GM18499 (cell line): ENCODE measurements at regions not wholly inside any gene's neighbourhood (a gene's known extent, or its start where the extent isn't known, plus 50 kb on each side); places are given as distances from the start of the nearest gene placed in this dataset.
A peak's percentile ranks its signal among the peaks of the same experiment; 100 is the strongest.

Experiments
- ATAC-seq: cut with Tn5 transposase; IDR thresholded peaks from one replicate; pipeline ENCODE4 v1.9.1; 2021; ENCODE audit warnings: moderate number of reproducible peaks; ENCODE audit not compliant: insufficient read depth, unreplicated experiment

GRCh38 chr3:43892061-43892460 is 201.3 kb downstream of the ABHD5 start:
- no peak for ATAC-seq

DNA sequence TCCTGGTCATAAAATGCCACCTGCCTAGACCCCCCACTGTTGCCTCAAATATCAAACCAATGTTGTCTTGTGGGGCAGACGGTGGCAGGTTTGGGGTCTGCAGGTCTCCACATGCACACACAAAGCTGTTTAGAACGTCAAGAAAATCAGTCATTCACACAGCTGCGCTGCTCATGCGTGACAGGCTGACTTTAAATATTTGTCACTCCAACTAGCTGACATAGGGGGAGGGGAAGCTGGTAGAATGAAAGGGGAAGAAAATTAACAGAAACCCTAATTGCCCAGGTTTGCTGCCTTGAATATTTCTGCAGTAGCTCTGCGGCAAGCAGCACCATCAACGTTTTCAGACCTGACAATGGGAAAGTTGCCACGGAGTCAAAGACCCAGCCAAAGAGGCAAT is 201.8 kb downstream of the ABHD5 start:
- ATAC-seq = peak; percentile 61

- no peak for ATAC-seq
Observed at GRCh38 chr3:43893727-43894126, 203.0 kb downstream of the ABHD5 start.

GRCh38 chr3:43894176-43895049 is 203.7 kb downstream of the ABHD5 start:
- no peak for ATAC-seq

DNA sequence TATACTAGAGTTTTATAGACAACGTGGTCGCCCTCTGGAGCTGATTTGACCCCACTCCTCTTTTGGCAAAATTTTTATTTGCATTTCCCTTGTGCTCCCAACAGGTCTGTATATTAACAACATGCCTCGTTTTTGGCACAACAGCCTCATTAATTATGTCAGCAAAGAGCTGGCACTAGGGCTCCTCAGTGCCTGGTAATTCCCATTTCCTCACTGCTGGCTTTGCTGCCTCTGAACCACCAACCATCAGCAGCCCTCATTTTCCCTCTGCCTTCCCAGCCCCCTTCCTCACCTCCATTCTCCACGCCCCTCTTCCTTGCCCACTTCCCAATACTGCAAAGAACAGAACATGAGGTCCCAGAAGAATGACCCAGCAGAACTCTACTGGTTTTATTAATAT is 204.8 kb downstream of the ABHD5 start:
- ATAC-seq = no peak

DNA sequence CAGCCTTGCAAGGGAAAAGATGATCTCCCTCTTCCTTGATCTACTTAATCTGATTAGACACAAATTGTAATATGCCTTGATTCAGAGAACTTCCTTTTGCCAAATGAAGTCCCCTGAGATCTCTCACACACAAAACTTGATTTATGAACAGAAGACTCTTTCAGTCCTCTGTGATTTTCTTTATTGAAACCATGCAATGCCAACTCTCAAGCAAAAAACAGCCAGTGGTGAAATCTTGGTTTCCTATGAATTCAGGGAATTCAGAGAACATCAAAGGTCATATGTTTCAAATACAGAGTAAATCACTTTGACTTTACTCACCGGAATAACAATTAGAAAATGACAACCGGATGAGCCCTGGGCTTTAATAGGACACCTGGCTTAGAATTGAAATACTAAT is 211.7 kb downstream of the ABHD5 start:
- no peak for ATAC-seq

GRCh38 chr3:43905157-43905556 is 214.4 kb downstream of the ABHD5 start:
- ATAC-seq = no peak

DNA sequence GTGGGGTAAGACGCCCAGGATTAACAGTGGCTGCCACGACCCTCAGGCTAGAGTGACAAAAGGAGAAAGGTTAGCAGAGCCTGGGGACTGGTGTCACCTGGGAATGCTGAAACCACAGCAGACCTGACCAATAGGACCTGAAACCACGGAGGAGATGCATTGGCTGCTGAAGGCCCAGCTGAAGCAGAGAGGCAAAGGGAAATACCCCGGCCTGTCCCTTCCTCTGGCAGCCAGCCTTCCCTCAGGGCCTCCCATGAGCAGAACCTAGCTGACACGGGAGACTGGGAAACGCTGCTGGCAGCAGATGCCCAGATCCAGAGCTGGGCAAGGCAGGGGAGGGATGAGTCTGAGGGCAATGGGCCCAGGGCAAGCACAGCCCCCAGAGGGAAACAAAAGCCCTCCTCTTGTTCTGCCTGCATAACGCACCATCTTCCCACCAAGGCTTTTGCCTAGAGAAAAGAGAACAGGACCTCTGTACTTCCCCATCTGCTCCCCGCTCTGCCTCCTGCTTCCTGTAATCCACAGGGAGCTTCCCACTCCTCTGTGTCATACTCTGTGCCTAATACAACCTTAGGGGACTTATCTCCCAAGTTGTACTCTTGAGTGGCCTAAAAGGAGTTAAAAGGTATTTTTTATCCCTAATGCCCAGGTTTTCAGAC is 216.2 kb downstream of the ABHD5 start:
- no peak for ATAC-seq

GRCh38 chr3:43907508-43907858 is 216.7 kb downstream of the ABHD5 start:
- ATAC-seq = peak; percentile 69

GRCh38 chr3:43908456-43908855 is 217.7 kb downstream of the ABHD5 start:
- ATAC-seq = no peak

- ATAC-seq = no peak
Observed at GRCh38 chr3:43909149-43909548, 218.4 kb downstream of the ABHD5 start.

DNA sequence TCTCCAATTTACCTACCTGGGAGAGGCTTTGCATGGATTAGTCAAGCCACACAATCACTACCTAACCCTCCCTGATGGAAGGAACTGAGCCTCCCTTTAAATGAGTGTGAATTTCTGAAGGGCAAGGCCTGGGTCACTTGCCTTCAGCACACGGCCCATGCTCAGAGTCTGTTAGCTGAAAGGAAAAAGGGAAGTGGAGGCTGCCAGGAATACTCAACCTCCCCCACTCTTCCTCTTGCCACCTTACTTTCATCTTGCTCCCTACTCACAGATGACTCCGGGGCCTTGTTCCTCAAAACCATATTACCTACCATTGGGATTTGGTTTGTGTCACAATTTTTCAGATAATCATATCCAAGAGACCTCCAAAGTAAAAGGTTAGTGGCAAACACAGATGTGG is 220.0 kb downstream of the ABHD5 start:
- ATAC-seq = no peak

GRCh38 chr3:43913036-43913948 is 222.6 kb downstream of the ABHD5 start:
- ATAC-seq = no peak

- no peak for ATAC-seq
Observed at GRCh38 chr3:43914269-43914668, 223.5 kb downstream of the ABHD5 start.

DNA sequence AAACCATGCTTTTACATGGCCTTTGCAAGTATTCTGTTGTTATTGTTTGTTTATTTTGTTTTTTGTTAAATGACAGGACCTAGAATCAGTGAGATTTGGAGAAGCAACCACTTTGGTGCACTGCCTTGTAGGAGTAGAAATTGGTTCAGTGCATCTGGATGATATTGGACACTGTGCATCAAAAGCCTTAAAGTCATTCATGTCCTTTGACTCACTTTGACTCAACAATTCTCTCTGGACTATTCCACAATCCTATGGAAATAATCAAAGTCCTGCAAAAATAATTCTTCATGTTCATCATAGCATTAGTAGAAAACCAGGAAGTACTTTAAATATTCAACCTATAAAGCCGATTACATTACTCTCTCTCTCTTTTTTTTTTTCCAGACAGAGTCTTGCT is 224.8 kb downstream of the ABHD5 start:
- no peak for ATAC-seq

DNA sequence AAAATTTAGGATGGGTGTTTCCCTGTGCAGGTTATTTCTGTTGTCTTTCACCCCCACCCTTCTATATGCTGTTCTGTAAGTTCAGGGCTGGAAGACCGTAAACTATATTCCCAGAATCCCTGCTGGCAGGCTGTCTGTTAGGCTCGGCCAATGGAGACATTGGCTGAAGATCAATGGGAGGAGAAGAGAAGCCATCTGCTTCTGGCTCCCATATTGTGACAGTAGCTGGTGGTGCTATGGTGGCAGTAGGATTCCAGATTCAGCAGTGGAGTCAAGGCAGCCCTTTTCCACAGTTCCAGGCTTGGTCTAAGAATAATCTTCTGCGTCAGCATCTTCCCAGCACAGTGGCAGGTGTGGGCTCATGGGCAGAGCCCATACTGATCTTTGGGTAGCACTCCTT is 226.6 kb downstream of the ABHD5 start:
- ATAC-seq = no peak

- no peak for ATAC-seq
Observed at GRCh38 chr3:43919029-43919428, 228.3 kb downstream of the ABHD5 start.

DNA sequence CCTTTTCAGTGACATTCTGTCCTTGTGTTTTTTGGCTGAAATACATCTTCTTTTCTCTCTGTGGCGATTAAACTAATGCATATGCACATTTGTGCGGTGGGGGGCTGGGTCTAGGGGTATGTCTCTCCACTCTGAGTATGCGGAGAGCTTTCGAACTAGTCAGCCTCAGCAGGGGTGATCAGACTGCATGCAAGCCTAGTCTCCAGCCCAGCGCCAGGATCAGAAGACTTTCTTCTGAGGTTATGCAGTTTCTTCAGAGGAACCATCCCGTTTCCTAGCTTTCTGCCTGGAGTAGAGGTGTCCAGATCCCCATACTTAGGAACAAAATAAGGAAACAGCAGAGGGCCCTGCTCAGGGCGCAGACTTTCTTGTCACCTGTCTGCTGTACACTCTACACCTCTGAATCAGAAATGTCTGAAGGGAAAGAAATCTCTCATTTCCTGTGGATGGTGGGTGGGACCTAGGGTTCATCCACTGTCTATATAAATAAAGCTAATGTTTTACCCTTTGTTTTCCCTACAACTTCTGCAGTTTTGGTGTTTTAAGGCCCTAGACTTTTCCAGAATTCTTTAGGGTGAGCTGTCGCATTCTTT is 230.4 kb downstream of the ABHD5 start:
- no peak for ATAC-seq

DNA sequence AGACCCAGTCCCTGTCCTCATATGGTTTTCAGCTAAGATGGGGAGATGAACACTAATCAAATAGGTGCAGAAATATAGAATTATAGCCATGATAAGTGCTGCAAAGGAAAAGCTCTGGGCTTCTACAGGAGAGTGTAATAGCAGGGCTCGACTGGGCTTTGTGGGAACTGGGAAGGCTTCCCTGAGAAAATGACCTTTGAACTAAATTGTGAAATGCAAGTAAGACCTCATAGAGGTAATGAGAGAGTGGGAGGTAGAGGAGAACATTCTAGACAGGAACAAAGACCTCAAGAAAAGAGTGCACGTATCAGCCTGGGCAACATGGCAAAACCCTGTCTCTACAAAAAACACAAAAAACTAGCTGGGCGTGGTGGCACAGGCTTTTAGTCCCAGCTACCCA is 231.6 kb downstream of the ABHD5 start:
- ATAC-seq = no peak

- no peak for ATAC-seq
Observed at GRCh38 chr3:43923104-43923882, 232.6 kb downstream of the ABHD5 start.
